KBM-7 (cell line): ENCODE measurements at regions not wholly inside any gene's neighbourhood (a gene's known extent, or its start where the extent isn't known, plus 50 kb on each side); places are given as distances from the start of the nearest gene placed in this dataset.

Experiments
- DNase-seq: peaks from one replicate; pipeline ENCODE4 v3.0.0-alpha.2; 2015
- in situ Hi-C: fragments of 300-500 bp; cut with MboI; formaldehyde crosslinking; loops from 2 replicates; pipeline ENCODE4 v1.14.3; 2020; ENCODE audit warnings: low sequenced_read_pairs, low pct_unique_long_range_greater_than_20kb, mixed read lengths

DNA sequence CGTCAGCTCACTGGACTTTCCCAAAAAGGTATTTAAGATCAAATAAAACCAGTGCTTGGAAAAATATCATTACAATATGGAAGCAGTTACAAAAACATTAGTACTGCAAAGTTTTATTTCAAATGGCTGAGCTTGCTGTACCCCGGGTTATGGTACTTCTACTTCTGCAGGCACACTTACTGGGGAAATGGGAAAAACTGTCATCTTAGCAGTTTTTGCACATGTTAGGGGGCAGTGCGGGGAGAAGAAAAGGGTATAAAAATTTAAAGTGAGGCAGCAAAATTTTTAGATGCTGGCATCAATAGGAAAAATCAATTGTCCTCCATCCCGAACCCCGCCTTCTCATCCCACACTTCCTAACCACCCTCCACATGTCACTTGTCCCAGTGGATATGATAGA, 133.4 kb downstream of the ATG4C start:
- no peak for DNase-seq
- in situ Hi-C loops, result no loop called here

DNA sequence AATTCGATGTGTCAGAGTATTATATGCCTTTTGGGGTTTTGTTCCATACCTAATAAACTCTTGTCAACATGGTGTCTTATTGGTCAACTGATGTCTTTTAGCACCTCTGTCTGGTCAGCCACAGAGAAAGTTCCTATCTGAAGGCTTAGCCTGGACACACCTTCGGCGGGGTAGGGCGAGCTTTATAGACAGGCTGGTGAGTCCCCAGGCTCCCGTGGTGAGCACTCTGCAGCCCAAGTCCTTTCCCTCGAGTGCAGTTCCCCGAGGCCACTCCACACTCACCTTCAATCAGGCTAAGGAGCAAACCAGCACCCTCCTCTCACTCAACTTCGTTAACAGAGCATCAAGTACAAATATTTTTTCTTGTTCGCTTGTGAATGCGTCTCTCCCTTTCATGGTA, 133.9 kb downstream of the ATG4C start:
- no peak for DNase-seq
- in situ Hi-C loops, result no loop called here

DNA sequence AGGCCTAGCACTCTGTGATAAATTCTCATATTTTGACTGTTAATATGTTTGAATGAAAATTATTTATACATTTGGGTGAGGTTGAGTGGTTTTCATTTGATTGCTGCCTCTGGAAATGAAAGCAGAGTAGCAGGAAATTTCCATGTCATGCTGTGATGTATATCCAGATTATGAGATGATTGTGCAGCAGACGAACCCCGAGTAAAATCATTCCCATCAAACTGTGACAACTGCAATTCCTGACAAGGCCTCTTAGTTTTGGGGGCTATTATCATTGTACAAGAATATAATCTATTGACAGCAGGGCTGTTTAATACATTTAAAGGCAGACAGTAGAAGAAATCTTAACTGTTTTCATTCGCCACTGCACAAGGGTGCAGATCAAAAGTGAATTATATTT, 134.8 kb downstream of the ATG4C start:
- in situ Hi-C loops, result no loop called here
- DNase-seq, result no peak

DNA sequence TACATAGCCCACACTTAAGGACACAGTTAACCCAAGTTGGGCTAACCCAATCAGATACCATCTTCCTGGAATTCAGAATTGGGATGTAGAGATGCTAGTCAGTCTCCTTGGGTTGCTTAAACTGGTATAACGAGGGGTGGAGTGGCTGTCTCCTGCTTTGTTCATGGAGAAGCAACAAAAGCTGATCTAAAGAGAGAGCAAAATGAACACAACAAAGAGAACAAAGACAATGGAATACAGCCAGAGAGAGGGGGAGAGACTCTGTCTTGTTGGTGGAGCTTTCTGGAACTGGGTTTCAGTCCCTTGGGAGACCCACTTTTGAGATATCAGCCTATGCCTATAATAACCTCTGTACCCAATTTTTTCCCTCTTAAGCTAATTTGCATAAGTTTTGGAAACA, 138.1 kb downstream of the ATG4C start:
- in situ Hi-C loops, result no loop called here
- DNase-seq, result no peak

DNA sequence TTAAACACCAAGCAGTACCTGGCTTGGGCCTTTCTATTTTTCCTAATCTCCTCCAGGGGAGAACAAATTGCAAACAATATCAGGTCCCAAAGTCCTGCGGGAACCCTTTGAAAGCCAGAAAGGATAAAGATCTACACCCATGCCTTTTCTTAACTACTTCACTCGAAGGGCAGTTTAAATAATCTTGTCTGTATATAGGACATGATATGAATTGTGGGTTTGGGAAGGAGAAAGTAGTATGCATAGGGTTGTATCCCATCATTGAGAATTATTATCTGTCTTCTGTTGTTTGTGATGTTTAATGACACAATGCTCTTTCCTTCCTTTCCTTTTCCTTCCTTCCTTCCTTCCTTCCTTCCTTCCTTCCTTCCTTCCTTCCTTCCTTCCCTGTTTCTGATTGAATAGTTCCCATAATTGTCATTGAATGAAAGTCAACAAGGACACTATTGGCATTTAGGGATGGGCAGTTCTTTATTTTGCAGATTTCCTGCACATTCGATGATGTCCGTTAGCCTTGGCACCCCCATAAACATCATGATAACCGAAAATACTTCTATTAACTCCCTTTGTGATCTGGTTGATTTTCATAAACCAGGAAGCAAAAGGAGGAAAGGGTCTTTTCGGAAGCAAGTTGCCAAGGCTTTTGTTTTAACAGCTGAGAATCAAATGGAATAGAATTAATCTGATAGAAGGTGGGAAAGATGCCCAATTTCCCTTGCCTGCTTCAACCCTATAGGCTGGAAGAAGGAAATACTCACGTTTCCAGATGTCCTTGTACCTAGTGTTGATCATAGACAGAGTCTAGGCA, 141.3 kb downstream of the ATG4C start:
- in situ Hi-C loops, result no loop called here

DNA sequence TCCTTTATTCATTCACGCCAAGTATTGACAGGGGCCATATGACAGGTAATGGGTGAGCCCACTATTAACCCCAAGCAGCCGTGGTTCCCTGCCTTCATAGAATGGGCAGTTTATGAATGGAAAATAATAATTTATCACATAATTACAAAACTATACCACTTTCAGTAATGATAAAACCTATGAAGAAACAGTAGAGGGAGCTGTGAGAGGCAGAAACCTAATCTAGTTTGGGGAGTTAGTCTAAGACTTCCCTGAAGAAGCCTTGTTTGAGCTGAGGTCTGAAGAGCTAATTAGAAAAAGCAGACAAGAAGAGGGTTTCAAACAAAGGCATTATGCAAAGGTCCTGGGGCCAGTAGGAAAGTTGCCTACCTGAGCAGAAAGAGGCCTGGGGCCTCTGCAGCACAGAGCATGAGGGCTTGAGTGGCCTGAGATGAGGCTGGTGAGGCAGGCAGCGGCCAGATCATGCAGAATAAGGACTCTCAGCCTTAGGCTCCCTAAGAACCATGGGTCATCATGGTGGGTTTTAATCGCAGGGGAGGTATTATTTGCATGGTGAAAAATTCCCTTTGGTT, 142.8 kb downstream of the ATG4C start:
- DNase-seq, result no peak
- in situ Hi-C loops, result no loop called here

More for the DNA sequence above, 141.3 kb downstream of the ATG4C start:
- DNase-seq, result no peak

DNA sequence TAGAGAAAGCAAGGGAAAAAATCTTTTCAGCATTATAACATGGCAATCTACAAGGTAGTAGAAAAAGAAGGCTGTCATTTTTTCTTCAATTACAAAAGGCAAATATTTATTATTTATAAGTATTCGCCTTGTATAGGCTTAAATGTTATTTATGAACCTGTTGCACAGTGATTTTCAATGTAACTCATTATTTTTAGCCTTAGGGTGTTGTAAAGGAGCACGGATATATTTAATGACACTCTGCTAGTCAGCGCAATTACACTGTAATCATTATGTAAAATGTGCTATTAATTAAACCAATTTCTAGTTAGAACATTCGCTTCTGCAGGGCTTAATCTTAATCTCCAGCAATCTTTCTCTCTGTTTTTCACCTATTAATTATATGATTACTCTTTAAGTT, 145.0 kb downstream of the ATG4C start:
- no peak for DNase-seq
- in situ Hi-C loops, result no loop called here

DNA sequence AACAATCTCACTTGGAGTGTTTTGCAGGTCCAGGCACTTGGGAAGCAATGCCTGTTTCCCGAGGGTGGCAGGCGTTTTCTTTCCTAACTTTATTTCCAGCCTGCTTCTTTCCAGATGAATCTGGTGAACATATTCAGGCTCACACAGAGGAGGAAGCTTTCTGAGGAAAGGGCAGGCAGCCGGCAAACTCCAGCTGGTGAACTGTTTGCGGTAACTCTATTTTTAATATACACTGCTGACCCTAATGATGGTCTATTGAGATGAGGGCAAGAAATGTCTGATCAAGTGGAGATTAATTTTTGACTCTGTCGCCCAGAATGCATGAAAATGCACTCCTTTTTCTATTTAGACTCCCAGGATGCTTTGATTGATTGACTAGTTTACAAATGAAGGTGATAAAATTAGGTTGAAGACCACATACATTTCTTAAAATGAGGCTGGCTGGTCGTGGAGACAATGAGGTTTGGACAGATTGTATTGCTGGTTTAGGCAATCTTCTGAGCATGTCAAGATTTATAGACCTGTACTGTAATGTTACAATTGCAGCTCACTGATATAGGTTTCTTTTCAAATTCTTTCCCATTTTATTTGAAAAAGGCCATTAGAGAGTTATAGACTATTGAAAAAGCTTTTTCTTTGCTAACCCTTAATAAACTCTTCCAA, 153.8 kb downstream of the ATG4C start:
- DNase-seq, result no peak
- in situ Hi-C loops, result no loop called here

DNA sequence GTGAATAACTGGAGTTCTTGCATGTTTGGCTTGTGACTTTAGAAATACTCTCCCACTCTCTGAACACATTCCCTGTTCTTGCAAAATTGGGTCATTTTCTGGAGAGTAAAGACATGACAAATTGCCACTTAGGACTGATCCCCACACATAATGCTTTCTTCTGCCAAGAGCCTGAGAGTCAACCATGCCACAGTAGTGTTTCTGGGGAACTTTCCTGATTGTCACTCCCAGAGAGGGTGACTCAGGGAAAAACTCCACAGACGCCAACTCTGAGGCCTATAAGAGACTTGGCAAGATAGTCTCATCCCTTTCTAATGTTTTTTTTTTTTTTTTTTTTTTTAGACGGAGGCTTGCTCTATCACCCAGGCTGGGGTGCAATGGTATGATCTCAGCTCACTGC, 157.8 kb downstream of the ATG4C start:
- in situ Hi-C loops, result no loop called here
- no peak for DNase-seq

DNA sequence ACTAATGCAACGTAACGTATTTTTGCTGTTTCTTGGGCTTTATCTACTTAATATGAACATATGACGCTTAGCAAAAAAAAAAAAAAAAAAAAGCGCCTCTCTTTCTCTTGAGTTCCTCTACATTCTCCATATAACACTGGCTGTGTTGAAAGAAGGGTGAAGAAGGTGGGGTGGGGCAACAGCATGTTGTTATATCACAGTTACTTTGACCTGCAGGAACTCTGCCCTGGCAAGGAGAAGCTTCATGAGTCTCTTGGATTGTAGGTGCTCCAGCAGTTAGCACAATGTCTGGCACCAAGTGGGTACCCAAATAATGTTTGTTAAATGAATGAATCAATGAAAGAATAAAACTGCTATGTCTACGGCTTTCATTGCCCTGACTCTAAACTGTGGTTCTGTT, 162.6 kb downstream of the ATG4C start:
- DNase-seq, result no peak
- in situ Hi-C loops, result no loop called here

DNA sequence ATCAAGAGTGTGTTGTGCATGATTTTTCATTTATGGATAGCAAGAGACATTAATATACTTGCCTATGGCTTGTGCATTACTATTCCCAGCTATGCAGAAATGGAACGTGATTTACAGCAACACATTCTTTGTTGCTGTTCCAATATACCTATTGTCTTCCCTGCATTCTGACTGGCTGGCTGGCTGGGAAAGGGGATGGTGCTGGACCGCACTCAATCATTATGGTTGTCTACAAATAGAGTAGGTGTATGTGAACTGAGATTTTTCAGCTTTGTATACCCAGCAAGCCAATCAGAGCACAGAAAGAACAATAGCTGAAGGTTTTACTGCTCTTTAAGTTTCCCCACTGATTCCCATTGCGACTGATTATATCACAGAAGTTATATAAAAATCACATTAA, 167.5 kb downstream of the ATG4C start:
- DNase-seq, result no peak
- in situ Hi-C loops, result no loop called here

DNA sequence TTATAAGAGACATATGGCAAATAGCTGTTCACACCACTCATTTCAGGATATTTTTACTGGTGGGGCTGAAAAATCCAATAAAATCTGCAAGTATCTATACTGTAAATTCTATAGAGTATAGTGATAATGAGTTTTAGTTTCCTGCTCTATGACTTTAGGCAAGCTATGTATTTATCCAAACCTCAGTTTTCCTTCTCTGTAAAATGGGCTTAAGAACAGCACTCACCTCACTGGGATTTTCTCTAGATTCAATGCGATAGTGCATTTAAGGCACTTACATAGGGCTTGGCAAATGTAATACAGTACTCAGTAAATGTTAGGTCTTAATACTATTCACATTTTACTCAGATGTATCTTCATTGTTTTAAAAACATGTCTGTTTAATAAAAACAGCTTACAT, 168.7 kb downstream of the ATG4C start:
- no peak for DNase-seq
- in situ Hi-C loops, result no loop called here

DNA sequence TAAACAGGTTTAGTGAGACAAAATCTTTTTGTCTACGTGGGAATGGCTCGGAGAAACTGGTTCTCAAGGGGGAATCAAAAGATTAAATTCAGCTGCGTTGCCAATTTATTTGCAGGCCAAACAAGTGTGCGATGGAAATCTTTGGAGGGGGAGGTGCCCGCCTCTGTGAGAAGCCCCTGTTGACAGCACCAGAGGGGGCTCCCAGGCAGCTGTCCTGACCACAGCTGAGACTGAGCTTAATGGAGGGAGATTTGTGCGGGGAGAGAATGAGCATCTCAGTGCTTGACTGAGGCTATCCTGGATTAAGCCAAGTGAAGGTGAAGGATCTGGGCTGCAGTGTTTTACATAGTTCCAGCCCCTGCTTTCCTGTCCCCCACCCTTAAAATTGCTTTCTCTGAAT, 169.7 kb downstream of the ATG4C start:
- in situ Hi-C loops, result no loop called here
- no peak for DNase-seq

DNA sequence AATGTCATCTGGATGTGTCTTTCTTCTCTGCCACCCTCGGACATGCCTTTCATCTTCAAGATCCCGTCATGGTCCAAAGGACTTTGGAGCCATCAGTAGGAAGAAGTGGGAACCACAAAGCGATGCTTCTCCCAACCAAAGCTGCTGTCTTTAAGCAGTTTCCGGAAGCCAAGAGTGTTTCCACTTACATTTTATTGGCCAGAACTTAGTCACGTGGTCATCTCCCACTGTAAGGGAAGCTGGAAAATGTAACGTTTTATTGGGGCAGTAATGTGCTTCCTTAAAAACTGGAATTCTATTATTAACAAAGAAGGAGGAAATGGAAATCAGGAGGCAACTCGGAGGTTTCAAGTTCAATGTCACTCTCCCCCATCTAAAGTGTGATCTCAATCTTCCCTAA, 170.8 kb downstream of the ATG4C start:
- in situ Hi-C loops, result no loop called here
- no peak for DNase-seq

DNA sequence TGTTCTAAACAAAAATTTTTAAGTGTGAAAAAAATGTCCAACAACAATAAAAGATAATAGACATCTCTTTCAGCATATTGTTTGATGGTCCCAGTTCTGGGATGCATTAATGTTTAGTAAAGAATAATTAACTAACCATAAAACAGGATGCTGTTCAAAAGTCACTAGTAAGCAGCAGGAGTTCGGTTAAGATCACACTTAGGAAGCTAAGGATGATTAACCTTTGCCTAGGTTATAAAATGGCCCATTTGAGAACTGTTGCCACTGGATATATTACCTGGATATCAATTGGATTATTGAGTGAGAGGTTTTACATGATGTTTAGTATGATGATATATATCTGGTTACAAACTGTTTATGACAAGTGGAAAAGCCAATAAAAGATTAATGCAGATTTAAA, 171.7 kb downstream of the ATG4C start:
- DNase-seq, result no peak
- in situ Hi-C loops, result no loop called here

DNA sequence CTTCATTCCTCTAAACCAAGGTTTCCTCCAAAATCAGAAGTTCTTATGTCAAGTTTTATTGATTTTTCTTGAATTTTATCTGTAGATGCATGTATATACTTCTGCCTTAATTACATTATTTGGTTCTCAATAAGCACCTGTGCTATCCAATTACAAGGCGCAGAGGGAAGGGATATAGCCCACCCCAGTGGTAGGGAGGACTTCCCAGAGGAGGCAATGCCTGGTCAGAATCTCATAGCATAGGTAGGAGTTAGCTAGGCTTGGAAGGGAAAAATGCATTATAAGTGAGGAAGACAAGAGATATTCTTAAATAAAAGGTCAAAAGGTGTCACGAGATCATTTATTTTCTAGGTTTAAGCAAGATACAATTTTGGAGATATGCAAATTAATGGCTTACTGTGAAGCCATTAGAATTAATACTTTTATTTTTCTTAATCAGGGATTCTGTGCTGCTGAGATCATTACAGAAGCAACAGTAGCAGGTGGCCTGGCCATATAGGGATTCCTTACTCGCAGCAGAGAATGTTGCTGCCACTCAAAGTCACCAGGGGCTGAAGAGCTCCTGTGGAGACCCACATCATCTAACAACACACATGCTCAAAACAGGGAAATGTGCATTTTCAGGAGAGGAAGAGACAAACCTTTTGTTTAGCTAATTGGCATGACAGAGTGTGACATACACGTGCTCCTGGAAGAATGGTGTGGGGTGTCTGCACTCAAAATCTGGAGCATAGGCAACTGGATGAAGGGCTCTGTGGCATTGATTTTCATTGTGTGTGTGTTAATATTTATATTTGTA, 178.3 kb downstream of the ATG4C start:
- DNase-seq, result no peak
- in situ Hi-C loops, result no loop called here

DNA sequence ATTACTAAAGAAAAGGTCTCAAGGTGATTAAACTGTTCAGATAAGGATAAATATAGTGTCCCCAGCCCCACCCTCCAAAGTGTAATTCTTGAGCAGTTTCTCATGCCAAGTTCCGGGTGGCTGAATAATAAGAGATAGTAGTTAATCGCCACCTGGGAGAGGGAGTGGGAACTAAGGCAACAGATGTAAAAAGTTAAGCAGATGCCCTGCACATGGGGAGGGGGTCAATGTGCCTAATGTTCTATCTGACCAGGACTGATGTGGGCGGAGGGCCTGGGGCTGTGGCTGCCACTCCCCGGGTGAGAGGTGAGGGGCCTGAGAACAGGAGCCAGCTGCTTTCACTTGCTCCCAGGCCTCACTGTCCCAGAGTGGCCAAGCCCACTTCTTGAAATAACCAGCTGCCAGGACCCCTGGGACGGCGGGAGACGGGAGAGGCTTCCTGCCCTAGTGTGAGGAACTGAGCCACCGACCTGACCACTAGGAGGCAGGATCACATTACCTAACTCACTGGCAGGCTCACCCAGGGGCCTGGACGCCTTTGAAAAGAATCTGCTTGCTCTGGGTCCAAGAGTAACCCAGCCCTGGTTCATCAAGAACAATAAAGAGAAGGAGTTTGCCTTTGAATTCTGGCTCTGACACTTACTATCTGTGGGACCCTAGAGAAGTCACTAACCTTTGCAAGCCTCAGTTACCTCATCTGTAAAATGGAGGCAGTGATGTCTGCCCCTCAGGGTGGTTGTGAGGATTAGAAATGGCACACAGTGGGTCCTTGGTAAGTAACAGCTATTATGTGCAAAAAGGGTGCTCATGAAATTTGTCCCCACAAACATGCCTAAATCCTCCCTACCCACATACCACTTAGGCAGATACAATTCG, 179.2 kb downstream of the ATG4C start:
- peak; percentile 50 for DNase-seq
- in situ Hi-C loops, result no loop called here

DNA sequence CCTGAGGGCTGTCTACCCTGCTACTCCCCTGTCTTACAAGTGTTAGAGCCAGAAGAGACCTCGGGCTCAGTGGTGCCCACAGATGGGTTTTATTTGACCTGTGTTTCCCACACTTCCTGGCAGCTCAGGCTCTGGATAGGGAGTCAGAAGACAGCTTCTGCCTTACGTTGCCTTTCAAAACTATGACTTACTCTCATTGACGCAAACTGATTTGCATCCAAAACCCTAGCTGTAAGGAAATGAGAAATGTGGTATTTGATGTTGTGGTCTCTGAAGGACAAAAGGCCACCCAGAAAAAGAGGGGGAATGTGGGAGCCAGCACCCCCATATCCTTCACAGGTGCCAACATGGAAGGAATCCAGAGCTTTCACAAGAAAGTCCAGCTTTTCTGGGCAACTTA, 180.2 kb downstream of the ATG4C start:
- DNase-seq, result no peak
- in situ Hi-C loops, result no loop called here

DNA sequence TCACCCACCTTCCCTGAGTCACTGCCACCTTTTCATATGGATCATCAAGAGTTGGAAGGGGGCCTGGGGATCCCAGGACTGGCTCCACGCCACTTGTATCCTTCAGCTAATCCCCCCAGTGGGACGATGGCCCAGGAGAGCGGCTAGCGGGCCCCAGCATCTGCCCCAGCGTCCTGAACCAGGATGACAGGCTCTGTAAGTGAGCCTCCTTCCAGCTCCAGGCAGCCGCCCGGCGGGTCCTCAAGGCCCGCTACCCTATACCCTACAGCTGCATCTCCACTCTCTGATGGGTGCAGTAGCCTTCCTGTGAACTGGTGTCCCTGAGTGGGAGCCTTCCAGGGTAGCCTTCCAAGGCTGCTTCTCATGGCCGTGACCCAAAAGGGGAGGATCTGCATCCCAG, 183.1 kb downstream of the ATG4C start:
- in situ Hi-C loops, result no loop called here
- no peak for DNase-seq
